Suppressor macrophage (primary cell): ENCODE measurements at regions not wholly inside any gene's neighbourhood (a gene's known extent, or its start where the extent isn't known, plus 50 kb on each side); places are given as distances from the start of the nearest gene placed in this dataset.
A peak's percentile ranks its signal among the peaks of the same experiment; 100 is the strongest.

Experiments used
- DNase-seq, 4 experiments: peaks; one replicate each; pipeline ENCODE4 v3.0.0-alpha.2; 2020 to 2022

DNA sequence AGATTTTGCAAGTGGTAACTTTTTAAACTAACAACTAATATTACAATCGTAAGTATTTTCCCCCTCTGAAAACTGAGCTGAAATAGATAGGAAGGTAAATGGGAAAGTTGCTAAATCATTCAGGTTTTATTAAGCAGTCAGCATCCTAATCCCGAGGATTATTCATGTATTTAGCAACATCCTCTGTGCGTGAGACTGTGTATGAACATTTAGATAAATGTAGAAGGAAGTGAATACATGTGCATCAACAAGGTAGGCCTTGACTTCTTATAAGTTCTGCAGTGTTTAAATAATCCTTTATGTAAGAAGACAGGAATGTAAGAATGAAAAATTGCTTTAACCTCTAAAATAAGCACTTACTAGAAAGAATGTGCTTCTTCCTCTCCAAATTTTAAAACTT is 745.9 kb upstream of the TENM4 start:
- no peak for DNase-seq

GRCh38 chr11:80182901-80183300 is 742.1 kb upstream of the TENM4 start:
- no peak for DNase-seq

GRCh38 chr11:80173371-80174136 is 732.7 kb upstream of the TENM4 start:
- DNase-seq: no peak

DNA sequence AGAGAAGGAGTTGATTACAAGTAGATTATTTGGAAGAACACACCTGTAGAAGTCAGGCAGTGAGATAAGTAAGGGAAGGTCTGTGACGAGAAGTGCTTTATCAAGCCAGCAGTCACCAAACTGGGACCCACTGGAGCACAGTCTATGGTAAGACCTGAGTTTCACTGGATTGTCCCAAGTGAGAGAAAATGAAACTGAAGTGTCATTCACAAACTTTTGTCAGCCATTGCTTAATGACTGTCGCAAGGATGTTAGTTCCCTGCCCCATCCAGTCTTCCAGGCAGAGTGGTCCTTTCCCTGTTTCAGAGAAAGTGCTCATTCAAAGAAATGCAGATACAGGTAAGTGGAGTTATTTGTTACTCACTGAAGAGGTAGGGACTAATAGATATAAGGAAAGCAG is 728.0 kb upstream of the TENM4 start:
- DNase-seq: peak in 1 of 4 experiments; percentile 5

DNA sequence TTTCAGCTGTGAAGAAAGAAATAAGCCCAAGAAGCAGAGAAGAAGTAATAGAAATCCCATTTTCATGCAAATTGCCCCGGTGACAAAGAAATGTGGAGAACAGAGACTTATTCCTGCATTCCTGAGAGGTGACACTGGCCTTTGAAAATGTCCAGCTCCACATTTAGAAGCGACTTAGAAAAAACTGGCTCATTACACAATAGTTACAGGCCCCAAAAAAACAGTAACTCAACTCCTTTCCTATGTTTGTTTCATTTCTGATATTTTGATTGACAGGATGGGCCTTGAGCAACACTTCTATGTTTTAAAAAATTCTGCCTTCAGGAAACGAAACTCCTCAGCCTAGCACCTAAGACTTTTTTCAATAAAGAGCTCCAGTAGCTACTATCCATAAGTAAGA is 726.9 kb upstream of the TENM4 start:
- peak; percentile 4 to 58 (median 24) for DNase-seq

- DNase-seq: no peak
These were observed 724.9 kb upstream of the TENM4 start for GRCh38 chr11:80165744-80166143.

DNA sequence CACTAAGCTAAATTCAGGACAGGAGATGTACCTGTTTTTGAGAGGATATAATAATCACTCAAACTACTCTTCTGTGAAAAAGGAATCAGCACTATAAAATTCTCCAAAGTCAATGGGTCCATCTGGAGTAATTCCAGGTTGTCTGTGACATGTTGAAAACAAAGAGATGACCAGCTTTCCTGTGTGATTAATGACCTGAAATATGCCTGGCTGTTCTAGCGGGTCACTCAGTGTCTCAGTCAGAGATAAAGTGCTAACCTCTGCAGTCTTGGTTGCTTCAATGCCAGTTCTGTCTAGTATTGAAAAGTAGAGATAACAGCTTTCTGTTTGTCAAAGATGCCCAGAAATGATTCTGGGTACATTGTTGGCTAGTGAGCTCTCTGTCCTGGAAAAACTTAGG is 722.6 kb upstream of the TENM4 start:
- DNase-seq: no peak

GRCh38 chr11:80163011-80163410 is 722.2 kb upstream of the TENM4 start:
- no peak for DNase-seq

GRCh38 chr11:80162387-80162786 is 721.6 kb upstream of the TENM4 start:
- no peak for DNase-seq

DNA sequence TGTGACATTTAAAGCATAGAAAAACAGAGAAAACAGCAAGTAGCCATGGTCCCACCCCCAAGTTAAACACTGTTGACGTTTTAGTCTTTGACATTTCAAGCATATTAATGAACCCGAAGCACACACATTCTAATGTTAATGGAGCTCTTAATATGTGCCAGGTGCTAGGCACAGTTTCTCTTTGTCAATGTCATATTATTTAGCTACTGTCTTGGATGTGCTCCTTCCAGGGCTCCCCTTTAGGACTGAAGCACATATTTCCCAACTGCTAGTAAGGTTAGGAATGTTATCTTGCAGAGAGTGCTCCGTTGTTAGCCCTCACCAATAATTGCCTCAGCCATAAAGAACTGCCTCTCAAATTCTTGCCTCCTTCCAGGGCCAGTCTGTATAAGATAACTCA is 716.6 kb upstream of the TENM4 start:
- no peak for DNase-seq

GRCh38 chr11:80156062-80156461 is 715.2 kb upstream of the TENM4 start:
- DNase-seq: no peak

DNA sequence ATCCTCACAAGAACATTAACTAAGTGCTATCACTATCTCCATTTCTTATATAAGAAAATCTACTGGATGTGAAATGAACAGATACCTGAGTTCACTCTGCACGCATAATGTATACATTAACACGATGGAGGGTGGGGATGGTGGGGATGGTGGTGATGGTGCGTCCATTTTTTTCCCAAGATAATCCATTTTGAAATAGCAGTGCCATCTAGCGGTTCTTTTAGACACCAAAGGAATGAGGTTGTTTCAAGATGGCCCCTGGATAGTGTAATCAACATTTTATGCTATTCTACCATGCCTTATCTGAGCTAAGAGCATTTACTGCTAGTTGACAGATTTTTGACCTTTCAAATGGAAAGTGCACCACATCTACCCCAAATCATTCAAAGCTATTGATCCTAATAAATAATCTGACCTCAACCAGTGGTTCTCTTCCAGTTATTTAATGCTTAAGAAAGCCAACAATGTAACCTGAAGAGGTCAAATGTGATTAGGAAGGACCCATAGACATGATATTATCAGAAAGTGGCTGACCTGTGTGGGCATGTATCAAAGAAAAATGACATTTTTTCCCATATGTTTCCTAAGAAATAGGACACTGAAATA is 714.7 kb upstream of the TENM4 start:
- peak in 3 of 4 experiments; percentile 3 to 31 (median 10) for DNase-seq

DNA sequence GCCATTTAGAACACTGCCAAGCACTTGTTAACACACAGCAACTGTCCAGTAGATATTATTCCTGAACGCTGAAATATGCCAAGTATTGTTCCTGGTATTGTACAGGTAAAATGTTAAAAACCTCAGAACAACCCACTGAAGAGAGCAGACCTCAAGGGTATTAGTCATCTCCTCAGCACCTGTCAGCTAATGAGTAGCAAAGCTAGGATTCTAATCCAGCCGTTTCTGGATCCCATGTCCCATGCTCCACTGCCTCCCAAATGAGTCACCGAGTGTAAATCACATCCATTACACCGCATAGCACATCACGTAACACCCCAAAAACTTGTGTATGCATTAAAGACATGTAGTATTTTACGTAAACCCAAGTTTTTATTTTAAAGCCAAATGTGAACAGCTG is 705.4 kb upstream of the TENM4 start:
- DNase-seq: no peak

- DNase-seq: no peak
These were observed 704.2 kb upstream of the TENM4 start for GRCh38 chr11:80144897-80145594.

- no peak for DNase-seq
These were observed 696.2 kb upstream of the TENM4 start for GRCh38 chr11:80136991-80137390.

GRCh38 chr11:80129396-80129795 is 688.6 kb upstream of the TENM4 start:
- no peak for DNase-seq

GRCh38 chr11:80122211-80122610 is 681.4 kb upstream of the TENM4 start:
- DNase-seq: no peak

GRCh38 chr11:80118073-80118472 is 677.2 kb upstream of the TENM4 start:
- no peak for DNase-seq

GRCh38 chr11:80116796-80117195 is 676.0 kb upstream of the TENM4 start:
- DNase-seq: no peak

DNA sequence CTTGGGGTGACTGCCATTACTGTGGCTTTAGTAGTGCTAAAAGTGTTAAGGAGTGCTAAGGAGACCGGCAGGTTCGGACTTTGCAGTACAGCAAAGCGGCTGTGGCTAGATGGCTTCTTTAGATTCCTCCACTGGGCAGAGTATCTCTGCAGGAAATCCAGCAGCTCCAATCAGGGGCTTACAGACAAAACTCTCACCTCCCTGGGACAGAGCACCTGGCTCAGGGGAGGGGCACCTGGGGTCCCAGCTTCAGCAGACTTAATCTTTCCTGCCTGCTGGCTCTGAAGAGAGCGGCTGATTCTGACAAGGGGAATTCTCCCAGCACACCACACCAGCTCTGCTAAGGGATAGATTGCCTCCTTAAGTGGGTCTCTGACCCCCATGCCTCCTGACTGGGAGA is 668.8 kb upstream of the TENM4 start:
- no peak for DNase-seq

GRCh38 chr11:80109031-80109430 is 668.2 kb upstream of the TENM4 start:
- no peak for DNase-seq

GRCh38 chr11:80107415-80107814 is 666.6 kb upstream of the TENM4 start:
- no peak for DNase-seq

GRCh38 chr11:80104191-80104590 is 663.4 kb upstream of the TENM4 start:
- no peak for DNase-seq
